ENCODE measurements at regions not wholly inside any gene's neighbourhood (a gene's known extent, or its start where the extent isn't known, plus 50 kb on each side); places are given as distances from the start of the nearest gene placed in this dataset.
"Not testable (repeated sequence)": the region's sequence is repeated elsewhere in the genome, so short reads cannot be mapped to it uniquely, and the experiment has no call there.

GRCh38 chr2:91521944-91522343 lies 2830.5 kb downstream of the RPIA start:
- not testable (repeated sequence) for TF ChIP-seq CTCF (IDR thresholded peaks at IDR 0.05); POLR2A (IDR thresholded peaks at IDR 0.05); POLR2AphosphoS5 (IDR thresholded peaks at IDR 0.05); EP300 (IDR thresholded peaks at IDR 0.05; ENCODE audit: low read depth)

Measured in transverse colon (tissue), 4 donors.